ENCODE measurements at regions not wholly inside any gene's neighbourhood (a gene's known extent, or its start where the extent isn't known, plus 50 kb on each side); places are given as distances from the start of the nearest gene placed in this dataset.

- DNase-seq (ENCODE audit: low spot score) = peak; percentile 15
Measured at GRCh38 chr11:116601814-116602636, 170.8 kb downstream of the BUD13 start.

- DNase-seq (ENCODE audit: low spot score) = no peak
Measured at GRCh38 chr11:116600930-116601329, 171.9 kb downstream of the BUD13 start.

GRCh38 chr11:116598556-116598955 is 174.2 kb downstream of the BUD13 start:
- no peak for DNase-seq (ENCODE audit: low spot score)

- no peak for DNase-seq (ENCODE audit: low spot score)
Measured at GRCh38 chr11:116598036-116598435, 174.8 kb downstream of the BUD13 start.

GRCh38 chr11:116596346-116597260 is 176.2 kb downstream of the BUD13 start:
- DNase-seq (ENCODE audit: low spot score) = no peak

GRCh38 chr11:116595305-116595880 is 177.4 kb downstream of the BUD13 start:
- DNase-seq (ENCODE audit: low spot score) = no peak

GRCh38 chr11:116590844-116591570 is 181.8 kb downstream of the BUD13 start:
- DNase-seq (ENCODE audit: low spot score) = no peak

GRCh38 chr11:116589402-116589801 is 183.4 kb downstream of the BUD13 start:
- DNase-seq (ENCODE audit: low spot score) = no peak

- DNase-seq (ENCODE audit: low spot score) = no peak
Measured at GRCh38 chr11:116586392-116586791, 186.4 kb downstream of the BUD13 start.

GRCh38 chr11:116582571-116582970 is 190.2 kb downstream of the BUD13 start:
- DNase-seq (ENCODE audit: low spot score) = no peak

GRCh38 chr11:116581349-116581748 is 191.4 kb downstream of the BUD13 start:
- no peak for DNase-seq (ENCODE audit: low spot score)

GRCh38 chr11:116580799-116581198 is 192.0 kb downstream of the BUD13 start:
- no peak for DNase-seq (ENCODE audit: low spot score)

- no peak for DNase-seq (ENCODE audit: low spot score)
Measured at GRCh38 chr11:116579857-116580727, 192.7 kb downstream of the BUD13 start.

GRCh38 chr11:116579031-116579653 is 193.6 kb downstream of the BUD13 start:
- DNase-seq (ENCODE audit: low spot score) = peak; percentile 26

GRCh38 chr11:116577956-116578355 is 194.8 kb downstream of the BUD13 start:
- DNase-seq (ENCODE audit: low spot score) = no peak

- DNase-seq (ENCODE audit: low spot score) = no peak
Measured at GRCh38 chr11:116577273-116577672, 195.5 kb downstream of the BUD13 start.

- no peak for DNase-seq (ENCODE audit: low spot score)
Measured at GRCh38 chr11:116576526-116576925, 196.3 kb downstream of the BUD13 start.

GRCh38 chr11:116567721-116568242 is 205.0 kb downstream of the BUD13 start:
- no peak for DNase-seq (ENCODE audit: low spot score)

GRCh38 chr11:116563712-116564047 is 209.1 kb downstream of the BUD13 start:
- no peak for DNase-seq (ENCODE audit: low spot score)

Data from umbilical cord (tissue), 1 donor.